ENCODE measurements at regions not wholly inside any gene's neighbourhood (a gene's known extent, or its start where the extent isn't known, plus 50 kb on each side); places are given as distances from the start of the nearest gene placed in this dataset.

GRCh38 chr13:54599413-54599812 lies 1570.8 kb downstream of the OLFM4 start:
- TF ChIP-seq ZFP3 (CRISPR knock-in tag; IDR thresholded peaks at IDR 0.05) (no peak), CREB5 (CRISPR knock-in tag; IDR thresholded peaks at IDR 0.05; ENCODE audit: low read depth) (no peak), ARNTL (CRISPR knock-in tag; IDR thresholded peaks at IDR 0.05; ENCODE audit: borderline replicate concordance, low read depth) (no peak), PATZ1 (CRISPR knock-in tag; IDR thresholded peaks at IDR 0.05; ENCODE audit: borderline replicate concordance) (no peak), OSR1 (CRISPR knock-in tag; IDR thresholded peaks at IDR 0.05) (no peak), ISL1 (CRISPR knock-in tag; IDR thresholded peaks at IDR 0.05) (no peak), ZC3H10 (CRISPR knock-in tag; IDR thresholded peaks at IDR 0.05) (no peak), CSDC2 (CRISPR knock-in tag; IDR thresholded peaks at IDR 0.05) (no peak), ZNF565 (CRISPR knock-in tag; conservative IDR thresholded peaks at IDR 0.05; ENCODE audit: low read depth) (no peak), GLIS3 (CRISPR knock-in tag; IDR thresholded peaks at IDR 0.05) (no peak), BACH2 (CRISPR knock-in tag; IDR thresholded peaks at IDR 0.05; ENCODE audit: borderline replicate concordance) (no peak), PPARA (CRISPR knock-in tag; IDR thresholded peaks at IDR 0.05; ENCODE audit: borderline replicate concordance) (no peak), TOX (CRISPR knock-in tag; IDR thresholded peaks at IDR 0.05; ENCODE audit: borderline replicate concordance) (no peak)
- TF ChIP-seq, protein P1, sequence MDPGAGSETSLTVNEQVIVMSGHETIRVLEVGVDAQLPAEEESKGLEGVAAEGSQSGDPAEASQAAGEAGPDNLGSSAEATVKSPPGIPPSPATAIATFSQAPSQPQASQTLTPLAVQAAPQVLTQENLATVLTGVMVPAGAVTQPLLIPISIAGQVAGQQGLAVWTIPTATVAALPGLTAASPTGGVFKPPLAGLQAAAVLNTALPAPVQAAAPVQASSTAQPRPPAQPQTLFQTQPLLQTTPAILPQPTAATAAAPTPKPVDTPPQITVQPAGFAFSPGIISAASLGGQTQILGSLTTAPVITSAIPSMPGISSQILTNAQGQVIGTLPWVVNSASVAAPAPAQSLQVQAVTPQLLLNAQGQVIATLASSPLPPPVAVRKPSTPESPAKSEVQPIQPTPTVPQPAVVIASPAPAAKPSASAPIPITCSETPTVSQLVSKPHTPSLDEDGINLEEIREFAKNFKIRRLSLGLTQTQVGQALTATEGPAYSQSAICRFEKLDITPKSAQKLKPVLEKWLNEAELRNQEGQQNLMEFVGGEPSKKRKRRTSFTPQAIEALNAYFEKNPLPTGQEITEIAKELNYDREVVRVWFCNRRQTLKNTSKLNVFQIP (CRISPR knock-in tag; IDR thresholded peaks at IDR 0.05; ENCODE audit: borderline replicate concordance, low read depth): no peak
